Endothelial cell of umbilical vein (primary cell): ENCODE measurements at regions not wholly inside any gene's neighbourhood (a gene's known extent, or its start where the extent isn't known, plus 50 kb on each side); places are given as distances from the start of the nearest gene placed in this dataset.

Source experiments
- BruUV-seq: library from RNA; stranded (reverse); fragments of 400-500 nt; replicated peaks from 2 replicates; lab custom pipeline; 2021; lab: Mats Ljungman, UMichigan
- CTCF ChIA-PET: fragments of 300-600, 350-600 bp; sonication (Branson Sonifier 250); formaldehyde crosslinking; loops from one replicate; lab custom pipeline; 2021; ENCODE audit warnings: antibody characterized with exemption, inconsistent platforms; lab: Charles Lee
- POLR2A ChIA-PET: fragments of 300-600, 350-600 bp; sonication (Branson Sonifier 250); formaldehyde crosslinking; loops from one replicate; lab custom pipeline; 2021; ENCODE audit warnings: antibody characterized with exemption, inconsistent platforms; lab: Charles Lee
- DNase-seq: peaks from one replicate; pipeline ENCODE4 v3.0.0-alpha.2; 2011; ENCODE audit warnings: low read depth, low spot score
- FAIRE-seq: peaks from 2 replicates; lab custom pipeline; 2011; peaks lifted over from hg19 to GRCh38; lab: Jason Lieb, UNC
- H2AFZ ChIP-seq: 2 replicates; pipeline ENCODE4 v1.6.0; 2012; ENCODE audit warnings: low read depth, low read length, control low read depth, inconsistent platforms
- H3K27ac ChIP-seq: 2 replicates; pipeline ENCODE4 v1.5.1; 2011; ENCODE audit warnings: low read depth, mild to moderate bottlenecking, control low read depth, low read length, moderate library complexity; ENCODE audit not compliant: insufficient read depth
- H3K27me3 ChIP-seq, 2 experiments: 2 replicates each; pipeline versions ENCODE4 v1.6.0 to v1.6.1; 2011; ENCODE audit warnings: low read length in 2 of 2, mixed read lengths in 1 of 2; ENCODE audit not compliant: control insufficient read depth in 2 of 2, insufficient read depth in 2 of 2
- H3K36me3 ChIP-seq, 2 experiments: 2 replicates in 1 of 2; 3 replicates in 1 of 2; pipeline ENCODE4 v1.5.1; 2011; ENCODE audit warnings: low read length in 2 of 2, mild to moderate bottlenecking in 1 of 2, moderate library complexity in 1 of 2; ENCODE audit not compliant: control insufficient read depth in 2 of 2, insufficient read depth in 2 of 2; ENCODE audit errors: extremely low read depth in 1 of 2
- H3K4me1 ChIP-seq: 3 replicates; pipeline ENCODE4 v1.5.1; 2011; ENCODE audit warnings: mild to moderate bottlenecking, low read length; ENCODE audit not compliant: control insufficient read depth, insufficient read depth; ENCODE audit errors: extremely low read depth
- H3K4me2 ChIP-seq: 2 replicates; pipeline ENCODE4 v1.6.1; 2011; ENCODE audit warnings: low read length, control low read depth, mixed read lengths; ENCODE audit not compliant: insufficient read depth
- H3K4me3 ChIP-seq, 3 experiments: fragments of 200-600 bp in 1 of 3; sonication (generic), shearing (Covaris generic) in 1 of 3; replicated peaks in 1 of 3; 2 replicates each; pipeline ENCODE4 v1.5.1; 2011 to 2016; ENCODE audit warnings: control low read depth in 3 of 3, low read length in 3 of 3, mild to moderate bottlenecking in 2 of 3, inconsistent platforms in 1 of 3, low read depth in 1 of 3, moderate library complexity in 1 of 3; ENCODE audit not compliant: insufficient read depth in 1 of 3
- H3K79me2 ChIP-seq: 2 replicates; pipeline ENCODE4 v1.6.0; 2012; ENCODE audit warnings: low read length, inconsistent platforms; ENCODE audit not compliant: control insufficient read depth, insufficient read depth
- H3K9ac ChIP-seq: replicated peaks from 2 replicates; pipeline ENCODE3; 2011; ENCODE audit warnings: low read length, control low read depth; ENCODE audit not compliant: insufficient read depth; ENCODE audit errors: extremely low read depth
- H3K9me1 ChIP-seq: replicated peaks from 3 replicates; pipeline ENCODE4 v1.6.0; 2011; ENCODE audit warnings: mild to moderate bottlenecking, low read length; ENCODE audit not compliant: control insufficient read depth, insufficient read depth; ENCODE audit errors: extremely low read depth
- H3K9me3 ChIP-seq: replicated peaks from 2 replicates; pipeline ENCODE4 v1.5.1; 2012; ENCODE audit warnings: low read length, inconsistent platforms; ENCODE audit not compliant: control insufficient read depth, insufficient read depth
- H4K20me1 ChIP-seq: replicated peaks from 2 replicates; pipeline ENCODE3; 2011; ENCODE audit warnings: mild to moderate bottlenecking, low read length; ENCODE audit not compliant: control insufficient read depth, insufficient read depth; ENCODE audit errors: extremely low read depth
- EZH2 ChIP-seq: IDR thresholded peaks from 2 replicates; pipeline ENCODE4 v1.6.1; 2012; ENCODE audit warnings: borderline replicate concordance, low read depth, mild to moderate bottlenecking, moderate library complexity, low read length, inconsistent platforms; ENCODE audit not compliant: severe bottlenecking
- FOS ChIP-seq: IDR thresholded peaks from 2 replicates; pipeline ENCODE4 v1.6.1; 2011; ENCODE audit warnings: mild to moderate bottlenecking, low read length, moderate library complexity, borderline replicate concordance; ENCODE audit not compliant: insufficient read depth
- GATA2 ChIP-seq: IDR thresholded peaks from 2 replicates; pipeline ENCODE4 v1.7.0; 2011; ENCODE audit warnings: low read depth, mild to moderate bottlenecking, moderate library complexity, mixed read lengths, low read length; ENCODE audit not compliant: insufficient read length, insufficient read depth
- JUN ChIP-seq: IDR thresholded peaks from 2 replicates; pipeline ENCODE4 v1.6.1; 2011; ENCODE audit warnings: borderline replicate concordance, low read depth; ENCODE audit not compliant: insufficient read length, insufficient read depth
- MYC ChIP-seq: IDR thresholded peaks from one replicate; pipeline ENCODE4 v1.6.1; 2011; ENCODE audit warnings: mild to moderate bottlenecking, low read depth, low read length
- POLR2A ChIP-seq: IDR thresholded peaks from 2 replicates; pipeline ENCODE4 v1.6.1; 2012; ENCODE audit warnings: low read depth, mild to moderate bottlenecking, control low read depth, low read length
- POLR2AphosphoS5 ChIP-seq: IDR thresholded peaks from 2 replicates; pipeline ENCODE4 v1.6.1; 2012; ENCODE audit warnings: low read depth, mild to moderate bottlenecking, control low read depth, low read length, moderate library complexity; ENCODE audit not compliant: insufficient read depth
- dilution Hi-C: fragments of 300-500 bp; cut with MboI; formaldehyde crosslinking; loops from one replicate; pipeline ENCODE4 v1.15.0; 2019; ENCODE audit warnings: low sequenced_read_pairs; ENCODE audit not compliant: extremely low pct_ligation_motif_present
- intact Hi-C: fragments of 100-400 bp; cut with micrococcal nuclease; formaldehyde crosslinking; loops from one replicate; pipeline ENCODE4 v1.10.0; 2022
- TF ChIP-seq, protein P1 (sequence below): IDR thresholded peaks from 2 replicates; pipeline ENCODE4 v1.6.1; 2011; ENCODE audit not compliant: insufficient read depth, insufficient read length
- TF ChIP-seq, protein P2 (sequence below), 2 donors: IDR thresholded peaks; 1 replicate in 1 of 2; 2 replicates in 1 of 2; pipeline ENCODE4 v1.5.1; 2011; ENCODE audit warnings: low read length in 2 of 2, mild to moderate bottlenecking in 2 of 2, moderate library complexity in 2 of 2, control low read depth in 1 of 2, inconsistent platforms in 1 of 2, low read depth in 1 of 2; ENCODE audit not compliant: insufficient read depth in 1 of 2; ENCODE audit errors: extremely low read depth in 1 of 2

GRCh38 chr15:35909414-35909813 is 363.4 kb upstream of the DPH6 start:
- H3K4me2 ChIP-seq: no peak overlapping the region
- H2AFZ ChIP-seq: no peak overlapping the region
- no TSS peak for BruUV-seq
- dilution Hi-C loops (no loop called here), intact Hi-C loops (no loop called here)
- H3K4me1 ChIP-seq: no peaks in the 10 kb centered on the region
- no peaks in the 10 kb centered on the region for H3K9me3 ChIP-seq
- POLR2A ChIA-PET: interaction anchor here (0.8 kb wide), 1 partner anchor 620 kb away, joined by 3 read pairs; no protein-coding TSS in a partner anchor
- TF ChIP-seq FOS (no peak), POLR2AphosphoS5 (no peak), EZH2 (no peak), POLR2A (no peak), JUN (no peak), GATA2 (no peak), MYC (no peak)
- TF ChIP-seq, protein P1, sequence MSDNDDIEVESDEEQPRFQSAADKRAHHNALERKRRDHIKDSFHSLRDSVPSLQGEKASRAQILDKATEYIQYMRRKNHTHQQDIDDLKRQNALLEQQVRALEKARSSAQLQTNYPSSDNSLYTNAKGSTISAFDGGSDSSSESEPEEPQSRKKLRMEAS: no peak
- TF ChIP-seq, protein P2, sequence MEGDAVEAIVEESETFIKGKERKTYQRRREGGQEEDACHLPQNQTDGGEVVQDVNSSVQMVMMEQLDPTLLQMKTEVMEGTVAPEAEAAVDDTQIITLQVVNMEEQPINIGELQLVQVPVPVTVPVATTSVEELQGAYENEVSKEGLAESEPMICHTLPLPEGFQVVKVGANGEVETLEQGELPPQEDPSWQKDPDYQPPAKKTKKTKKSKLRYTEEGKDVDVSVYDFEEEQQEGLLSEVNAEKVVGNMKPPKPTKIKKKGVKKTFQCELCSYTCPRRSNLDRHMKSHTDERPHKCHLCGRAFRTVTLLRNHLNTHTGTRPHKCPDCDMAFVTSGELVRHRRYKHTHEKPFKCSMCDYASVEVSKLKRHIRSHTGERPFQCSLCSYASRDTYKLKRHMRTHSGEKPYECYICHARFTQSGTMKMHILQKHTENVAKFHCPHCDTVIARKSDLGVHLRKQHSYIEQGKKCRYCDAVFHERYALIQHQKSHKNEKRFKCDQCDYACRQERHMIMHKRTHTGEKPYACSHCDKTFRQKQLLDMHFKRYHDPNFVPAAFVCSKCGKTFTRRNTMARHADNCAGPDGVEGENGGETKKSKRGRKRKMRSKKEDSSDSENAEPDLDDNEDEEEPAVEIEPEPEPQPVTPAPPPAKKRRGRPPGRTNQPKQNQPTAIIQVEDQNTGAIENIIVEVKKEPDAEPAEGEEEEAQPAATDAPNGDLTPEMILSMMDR (IDR thresholded peaks at IDR 0.05; ENCODE audit: extremely low read depth in 1 of 2, insufficient read depth in 1 of 2, low read depth in 1 of 2, low read length in 2 of 2): no peak
- no peaks in the 10 kb centered on the region for H3K79me2 ChIP-seq
- H3K9ac ChIP-seq: no peak overlapping the region
- no peak for DNase-seq
- no peaks in the 10 kb centered on the region for H3K9me1 ChIP-seq
- CTCF ChIA-PET: interaction anchor here (3.7 kb wide), 1 partner anchor 157 kb away, joined by 26 read pairs; no protein-coding TSS in a partner anchor
- FAIRE-seq: no peak
- H3K27ac ChIP-seq: no peak overlapping the region
- H4K20me1 ChIP-seq: no peaks in the 10 kb centered on the region
- H3K4me3 ChIP-seq: no peak overlapping the region
- peaks cover 0 to 1% of the 10 kb centered on the region in 2 experiments for H3K27me3 ChIP-seq
- no peaks in the 10 kb centered on the region for H3K36me3 ChIP-seq
